ENCODE measurements at regions not wholly inside any gene's neighbourhood (a gene's known extent, or its start where the extent isn't known, plus 50 kb on each side); places are given as distances from the start of the nearest gene placed in this dataset.

DNA sequence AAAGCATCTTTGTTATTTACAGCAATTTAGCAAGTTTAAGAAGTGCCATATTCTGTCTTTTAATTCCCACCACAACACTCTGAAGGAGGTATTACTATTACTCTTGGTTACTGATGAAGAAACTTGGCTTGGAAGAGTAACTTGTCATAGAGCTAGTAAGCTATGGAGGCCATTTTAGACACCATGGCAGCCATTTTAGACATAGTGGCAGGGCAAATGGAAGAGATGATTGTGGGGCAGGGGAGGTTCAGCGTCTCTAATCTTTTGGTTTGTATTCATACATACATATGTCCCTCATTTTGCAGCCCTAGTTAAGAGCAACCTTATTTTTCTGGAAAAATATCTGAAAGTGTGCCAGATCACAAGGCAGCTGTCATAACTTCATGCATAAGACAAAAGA lies 82.6 kb upstream of the SOX1 start:
- Histone ChIP-seq H3K9me3 (no peaks in the 10 kb centered on the region), H3K4me3 (no peak overlapping the region), H3K4me1 (no peaks in the 10 kb centered on the region), H3K27ac (no peak overlapping the region), H3K36me3 (no peaks in the 10 kb centered on the region), H3K27me3 (peaks cover 20% of the 10 kb centered on the region)
- WGBS: 82% methylated on average over 1 of the region's 1 CpG
- no peak for DNase-seq (ENCODE audit: low spot score in 2 of 2)
- TF ChIP-seq POLR2A (IDR thresholded peaks at IDR 0.05) (no peak), EP300 (IDR thresholded peaks at IDR 0.05) (no peak)

DNA sequence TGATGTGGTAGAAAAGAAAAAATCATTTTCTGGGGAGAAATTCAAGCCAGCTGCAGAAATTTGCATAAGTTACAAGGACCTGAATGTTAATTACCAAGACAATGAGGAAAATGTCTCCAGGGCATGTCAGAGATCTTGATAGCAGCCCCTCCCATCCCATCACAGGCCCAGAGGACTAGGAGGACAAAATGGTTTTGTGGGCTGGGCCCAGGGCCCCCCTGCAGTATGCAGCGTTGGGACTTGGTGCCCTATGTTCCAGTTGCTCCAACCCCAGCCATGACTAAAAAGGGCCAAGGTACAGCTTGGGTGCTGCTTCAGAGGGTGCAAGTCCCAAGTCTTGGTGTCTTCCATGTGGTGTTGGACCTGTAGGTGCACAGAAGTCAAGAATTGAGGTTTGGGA lies 76.6 kb upstream of the SOX1 start:
- peaks cover 5% of the 10 kb centered on the region for H3K9me3 ChIP-seq
- H3K36me3 ChIP-seq: no peaks in the 10 kb centered on the region
- no peaks in the 10 kb centered on the region for H3K4me1 ChIP-seq
- no peak overlapping the region for H3K27ac ChIP-seq
- no peak overlapping the region for H3K4me3 ChIP-seq
- TF ChIP-seq POLR2AphosphoS5 (IDR thresholded peaks at IDR 0.05) (no peak), EP300 (IDR thresholded peaks at IDR 0.05) (no peak)
- DNase-seq (ENCODE audit: low spot score in 2 of 2): no peak
- no peaks in the 10 kb centered on the region for H3K27me3 ChIP-seq
- WGBS: 100% methylated on average over 1 of the region's 1 CpG

DNA sequence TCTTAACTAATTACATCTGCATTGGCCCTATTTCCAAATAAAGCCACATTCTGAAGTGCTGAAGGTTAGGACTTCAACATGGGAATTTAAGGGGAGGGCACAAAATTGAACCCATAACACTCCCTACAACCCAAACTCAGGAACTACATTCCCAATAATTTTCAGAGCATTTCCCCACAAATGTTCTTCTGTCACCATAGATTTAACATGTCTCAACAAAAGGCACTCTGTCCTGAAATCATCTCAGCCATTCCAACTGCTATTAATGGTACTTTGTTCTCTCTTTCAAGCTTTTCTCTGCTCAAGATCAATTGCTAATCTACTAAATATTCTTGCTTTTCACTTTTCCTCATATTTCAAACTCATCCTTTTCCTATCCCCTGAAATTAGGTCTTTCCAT lies 74.0 kb upstream of the SOX1 start:
- TF ChIP-seq POLR2A (IDR thresholded peaks at IDR 0.05) (no peak), POLR2AphosphoS5 (IDR thresholded peaks at IDR 0.05) (no peak), EP300 (IDR thresholded peaks at IDR 0.05) (no peak)
- TF ChIP-seq, protein P1, sequence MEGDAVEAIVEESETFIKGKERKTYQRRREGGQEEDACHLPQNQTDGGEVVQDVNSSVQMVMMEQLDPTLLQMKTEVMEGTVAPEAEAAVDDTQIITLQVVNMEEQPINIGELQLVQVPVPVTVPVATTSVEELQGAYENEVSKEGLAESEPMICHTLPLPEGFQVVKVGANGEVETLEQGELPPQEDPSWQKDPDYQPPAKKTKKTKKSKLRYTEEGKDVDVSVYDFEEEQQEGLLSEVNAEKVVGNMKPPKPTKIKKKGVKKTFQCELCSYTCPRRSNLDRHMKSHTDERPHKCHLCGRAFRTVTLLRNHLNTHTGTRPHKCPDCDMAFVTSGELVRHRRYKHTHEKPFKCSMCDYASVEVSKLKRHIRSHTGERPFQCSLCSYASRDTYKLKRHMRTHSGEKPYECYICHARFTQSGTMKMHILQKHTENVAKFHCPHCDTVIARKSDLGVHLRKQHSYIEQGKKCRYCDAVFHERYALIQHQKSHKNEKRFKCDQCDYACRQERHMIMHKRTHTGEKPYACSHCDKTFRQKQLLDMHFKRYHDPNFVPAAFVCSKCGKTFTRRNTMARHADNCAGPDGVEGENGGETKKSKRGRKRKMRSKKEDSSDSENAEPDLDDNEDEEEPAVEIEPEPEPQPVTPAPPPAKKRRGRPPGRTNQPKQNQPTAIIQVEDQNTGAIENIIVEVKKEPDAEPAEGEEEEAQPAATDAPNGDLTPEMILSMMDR (IDR thresholded peaks at IDR 0.05): no peak
- peaks cover 5% of the 10 kb centered on the region for H3K9me3 ChIP-seq
- peaks cover 6% of the 10 kb centered on the region for H3K27me3 ChIP-seq
- no peak for DNase-seq (ENCODE audit: low spot score in 2 of 2)
- H3K4me3 ChIP-seq: no peak overlapping the region
- H3K36me3 ChIP-seq: no peaks in the 10 kb centered on the region
- no peak overlapping the region for H3K27ac ChIP-seq
- H3K4me1 ChIP-seq: no peaks in the 10 kb centered on the region

DNA sequence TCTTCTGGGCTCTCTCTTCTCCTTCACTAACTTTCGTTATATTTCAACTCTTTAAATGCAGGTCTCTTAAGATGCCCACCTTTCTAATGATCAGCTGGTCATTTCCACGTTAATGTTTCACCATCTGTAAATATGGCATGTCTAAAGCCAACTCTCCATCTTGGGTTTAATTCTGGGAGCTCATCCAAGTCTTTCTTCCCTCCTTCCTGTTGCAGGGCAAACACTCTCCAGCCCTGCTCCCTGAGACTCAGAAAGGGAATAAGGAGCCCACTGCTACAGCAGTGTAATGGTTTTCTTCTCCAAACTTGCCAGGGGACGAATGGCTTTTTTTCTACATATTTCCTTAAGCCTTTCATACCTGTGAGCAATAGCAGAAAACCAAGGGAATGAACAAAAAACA lies 73.3 kb upstream of the SOX1 start:
- peaks cover 5% of the 10 kb centered on the region for H3K9me3 ChIP-seq
- H3K27ac ChIP-seq: no peak overlapping the region
- no peaks in the 10 kb centered on the region for H3K4me1 ChIP-seq
- no peak overlapping the region for H3K4me3 ChIP-seq
- H3K27me3 ChIP-seq: peaks cover 14% of the 10 kb centered on the region
- H3K36me3 ChIP-seq: no peaks in the 10 kb centered on the region
- no peak for TF ChIP-seq POLR2A (IDR thresholded peaks at IDR 0.05)
- WGBS: 67% methylated on average over 3 of the region's 3 CpGs
- no peak for DNase-seq (ENCODE audit: low spot score in 2 of 2)

DNA sequence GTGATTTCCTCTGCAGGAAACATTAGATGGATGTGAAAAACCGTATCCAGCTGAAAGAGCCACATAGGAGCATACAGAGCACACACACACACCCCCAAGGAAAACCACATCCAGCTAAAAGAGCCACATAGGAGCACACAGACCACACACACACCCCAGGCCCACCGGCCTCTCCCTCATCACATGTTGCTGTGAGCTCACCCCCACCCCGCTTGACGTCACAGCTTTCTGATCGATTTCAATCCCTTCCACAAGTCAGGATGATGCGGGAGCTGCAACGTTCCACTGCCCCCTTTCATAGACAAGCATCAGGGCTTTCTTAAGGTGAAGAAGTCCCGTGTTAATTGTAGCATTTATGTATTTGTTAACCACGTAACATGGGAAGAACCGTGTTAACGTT lies 72.4 kb upstream of the SOX1 start:
- no peak overlapping the region for H3K27ac ChIP-seq
- no peaks in the 10 kb centered on the region for H3K4me1 ChIP-seq
- no peak overlapping the region for H3K4me3 ChIP-seq
- no peak for DNase-seq (ENCODE audit: low spot score in 2 of 2)
- H3K9me3 ChIP-seq: peaks cover 5% of the 10 kb centered on the region
- TF ChIP-seq POLR2A (IDR thresholded peaks at IDR 0.05) (no peak), POLR2AphosphoS5 (IDR thresholded peaks at IDR 0.05) (no peak)
- TF ChIP-seq, protein P1 (IDR thresholded peaks at IDR 0.05): no peak
- H3K36me3 ChIP-seq: no peaks in the 10 kb centered on the region
- peaks cover 17% of the 10 kb centered on the region for H3K27me3 ChIP-seq
- WGBS: 87% methylated on average over 11 of the region's 11 CpGs

DNA sequence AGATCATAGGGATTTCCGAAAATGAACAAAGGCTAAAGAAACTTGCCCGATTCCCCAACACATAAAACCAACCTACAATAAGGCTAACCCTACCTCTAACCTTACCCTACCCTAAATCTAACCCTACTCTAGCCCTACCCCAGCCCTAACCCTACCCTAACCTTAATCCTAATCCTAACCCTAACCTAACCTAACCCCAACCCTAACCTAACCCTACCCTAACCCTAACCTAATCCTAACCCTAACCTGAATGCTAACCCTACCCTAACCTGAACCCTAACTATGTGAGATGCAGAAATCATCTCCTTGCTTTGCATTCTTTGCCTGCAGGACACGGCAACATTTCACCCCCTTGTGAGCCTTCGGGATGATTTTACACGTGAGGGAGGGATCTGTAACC lies 67.6 kb upstream of the SOX1 start:
- no peaks in the 10 kb centered on the region for H3K9me3 ChIP-seq
- H3K27me3 ChIP-seq: peaks cover 17% of the 10 kb centered on the region
- DNase-seq (ENCODE audit: low spot score in 2 of 2): no peak
- 77% methylated on average over 5 of the region's 5 CpGs for WGBS
- TF ChIP-seq POLR2A (IDR thresholded peaks at IDR 0.05) (no peak), POLR2AphosphoS5 (IDR thresholded peaks at IDR 0.05) (no peak), EP300 (IDR thresholded peaks at IDR 0.05) (no peak)
- TF ChIP-seq, protein P1 (IDR thresholded peaks at IDR 0.05): no peak
- no peaks in the 10 kb centered on the region for H3K36me3 ChIP-seq
- no peaks in the 10 kb centered on the region for H3K4me1 ChIP-seq
- H3K27ac ChIP-seq: no peak overlapping the region
- no peak overlapping the region for H3K4me3 ChIP-seq

DNA sequence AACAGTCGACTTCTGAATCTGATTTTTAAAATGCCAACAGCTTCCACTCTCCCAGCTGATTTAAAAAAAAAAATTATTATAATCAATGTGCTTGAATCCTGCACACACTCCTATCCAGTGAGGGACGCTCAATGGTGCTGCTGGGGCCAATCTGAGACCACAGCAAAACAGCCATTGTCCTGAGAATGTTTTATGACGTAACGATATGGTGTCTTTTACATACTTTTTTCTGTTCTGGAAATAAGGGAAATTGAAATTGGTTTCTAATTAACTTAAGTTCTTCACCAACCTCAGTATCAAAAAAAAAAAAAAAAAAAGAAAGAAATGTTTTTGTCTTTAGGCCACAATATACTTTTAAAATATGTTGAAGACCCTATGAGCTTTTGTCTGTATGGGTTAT lies 66.1 kb upstream of the SOX1 start:
- Histone ChIP-seq H3K36me3 (no peaks in the 10 kb centered on the region), H3K4me1 (no peaks in the 10 kb centered on the region), H3K4me3 (no peak overlapping the region), H3K9me3 (no peaks in the 10 kb centered on the region), H3K27me3 (peaks cover 17% of the 10 kb centered on the region), H3K27ac (no peak overlapping the region)
- 89% methylated on average over 4 of the region's 4 CpGs for WGBS
- TF ChIP-seq POLR2AphosphoS5 (IDR thresholded peaks at IDR 0.05) (no peak), EP300 (IDR thresholded peaks at IDR 0.05) (no peak), POLR2A (IDR thresholded peaks at IDR 0.05) (no peak)
- TF ChIP-seq, protein P1 (IDR thresholded peaks at IDR 0.05): no peak
- no peak for DNase-seq (ENCODE audit: low spot score in 2 of 2)

Data from suprapubic skin (tissue), 4 donors.